ENCODE measurements at regions not wholly inside any gene's neighbourhood (a gene's known extent, or its start where the extent isn't known, plus 50 kb on each side); places are given as distances from the start of the nearest gene placed in this dataset.

DNA sequence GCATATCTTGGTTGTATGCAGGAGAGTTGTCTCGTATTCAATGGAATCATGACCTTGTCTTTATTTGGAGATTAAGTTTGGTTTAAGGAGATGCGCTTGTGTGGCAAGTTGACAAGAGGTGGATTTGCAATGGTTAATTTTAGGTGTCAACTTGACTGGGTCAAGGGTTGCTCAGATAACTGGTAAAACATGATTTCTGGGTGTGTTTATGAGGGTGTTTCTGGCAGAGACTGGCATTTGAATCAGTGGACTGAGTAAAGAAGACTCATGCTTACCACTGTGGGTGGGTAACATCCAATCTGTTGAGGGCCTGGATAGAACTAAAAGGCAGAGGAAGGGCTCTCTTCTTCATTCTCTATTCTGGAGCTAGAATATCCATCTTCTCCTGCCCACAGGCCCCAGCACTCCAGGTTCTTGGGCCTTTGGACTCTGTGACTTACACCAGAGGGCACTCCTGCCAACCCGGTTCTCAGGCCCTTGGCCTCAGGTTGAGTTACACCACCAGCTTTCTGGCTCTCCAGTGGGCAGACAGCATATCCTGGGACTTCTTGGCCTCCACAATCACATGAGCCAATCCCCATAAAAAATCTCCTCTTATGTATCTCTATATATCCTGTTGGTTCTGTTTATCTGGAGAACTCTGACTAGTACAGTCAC is 141.5 kb upstream of the ARID2 start:
- no peaks in the 10 kb centered on the region for H3K36me3 ChIP-seq (ENCODE audit: control insufficient read depth in 2 of 3, insufficient read depth in 3 of 3, low read length in 3 of 3)
- intact Hi-C loops (cut with DNase I), result no loop called here
- no peak overlapping the region for H3K9ac ChIP-seq (ENCODE audit: low read length in 3 of 3)
- no peak for FAIRE-seq
- DNase-seq, result no peak
- H3K9me3 ChIP-seq (ENCODE audit: control insufficient read depth in 2 of 3, insufficient read depth in 1 of 3, low read length in 3 of 3), result no peaks in the 10 kb centered on the region
- no peaks in the 10 kb centered on the region for H3K4me1 ChIP-seq (ENCODE audit: control insufficient read depth in 2 of 3, insufficient read depth in 2 of 3, low read depth in 1 of 3, low read length in 3 of 3)
- no peaks in the 10 kb centered on the region for H3K27me3 ChIP-seq (ENCODE audit: control insufficient read depth, insufficient read depth, low read length)
- TF ChIP-seq, protein P1, sequence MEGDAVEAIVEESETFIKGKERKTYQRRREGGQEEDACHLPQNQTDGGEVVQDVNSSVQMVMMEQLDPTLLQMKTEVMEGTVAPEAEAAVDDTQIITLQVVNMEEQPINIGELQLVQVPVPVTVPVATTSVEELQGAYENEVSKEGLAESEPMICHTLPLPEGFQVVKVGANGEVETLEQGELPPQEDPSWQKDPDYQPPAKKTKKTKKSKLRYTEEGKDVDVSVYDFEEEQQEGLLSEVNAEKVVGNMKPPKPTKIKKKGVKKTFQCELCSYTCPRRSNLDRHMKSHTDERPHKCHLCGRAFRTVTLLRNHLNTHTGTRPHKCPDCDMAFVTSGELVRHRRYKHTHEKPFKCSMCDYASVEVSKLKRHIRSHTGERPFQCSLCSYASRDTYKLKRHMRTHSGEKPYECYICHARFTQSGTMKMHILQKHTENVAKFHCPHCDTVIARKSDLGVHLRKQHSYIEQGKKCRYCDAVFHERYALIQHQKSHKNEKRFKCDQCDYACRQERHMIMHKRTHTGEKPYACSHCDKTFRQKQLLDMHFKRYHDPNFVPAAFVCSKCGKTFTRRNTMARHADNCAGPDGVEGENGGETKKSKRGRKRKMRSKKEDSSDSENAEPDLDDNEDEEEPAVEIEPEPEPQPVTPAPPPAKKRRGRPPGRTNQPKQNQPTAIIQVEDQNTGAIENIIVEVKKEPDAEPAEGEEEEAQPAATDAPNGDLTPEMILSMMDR (IDR thresholded peaks at IDR 0.05; ENCODE audit: borderline replicate concordance, extremely low read depth, insufficient read depth), result no peak
- no peak overlapping the region for H3K4me3 ChIP-seq (ENCODE audit: low read length in 3 of 3)
- no peak overlapping the region for H3K27ac ChIP-seq (ENCODE audit: low read depth in 2 of 2, low read length in 2 of 2)

DNA sequence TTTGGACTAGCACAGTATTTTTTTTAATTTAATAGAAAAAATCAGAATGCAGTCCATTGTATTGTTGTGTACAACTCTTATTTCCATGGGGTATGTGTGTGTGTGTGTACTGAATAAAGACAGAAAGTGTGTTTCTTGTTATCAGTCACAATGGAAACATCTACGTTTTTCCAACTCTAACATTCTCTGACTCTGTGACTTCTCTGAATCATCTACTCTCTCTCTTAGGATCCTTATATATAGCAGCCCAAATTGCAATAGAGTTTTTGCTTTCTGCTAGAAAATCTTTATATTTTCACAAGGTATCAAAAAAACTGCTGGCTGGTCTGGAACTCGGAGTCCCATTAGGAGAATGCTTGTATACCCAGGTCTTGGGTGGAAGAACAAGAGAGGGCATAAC is 138.9 kb upstream of the ARID2 start:
- TF ChIP-seq, protein P1 (IDR thresholded peaks at IDR 0.05; ENCODE audit: borderline replicate concordance, extremely low read depth, insufficient read depth), result no peak
- H3K36me3 ChIP-seq (ENCODE audit: control insufficient read depth in 2 of 3, insufficient read depth in 3 of 3, low read length in 3 of 3), result no peaks in the 10 kb centered on the region
- no peak overlapping the region for H3K4me3 ChIP-seq (ENCODE audit: low read length in 3 of 3)
- FAIRE-seq (no peak), DNase-seq (no peak)
- intact Hi-C loops (cut with DNase I), result no loop called here
- no peak overlapping the region for H3K9ac ChIP-seq (ENCODE audit: low read length in 3 of 3)
- no peaks in the 10 kb centered on the region for H3K4me1 ChIP-seq (ENCODE audit: control insufficient read depth in 2 of 3, insufficient read depth in 2 of 3, low read depth in 1 of 3, low read length in 3 of 3)
- H3K27ac ChIP-seq (ENCODE audit: low read depth in 2 of 2, low read length in 2 of 2), result no peak overlapping the region
- H3K27me3 ChIP-seq (ENCODE audit: control insufficient read depth, insufficient read depth, low read length), result no peaks in the 10 kb centered on the region
- H3K9me3 ChIP-seq (ENCODE audit: control insufficient read depth in 2 of 3, insufficient read depth in 1 of 3, low read length in 3 of 3), result no peaks in the 10 kb centered on the region

DNA sequence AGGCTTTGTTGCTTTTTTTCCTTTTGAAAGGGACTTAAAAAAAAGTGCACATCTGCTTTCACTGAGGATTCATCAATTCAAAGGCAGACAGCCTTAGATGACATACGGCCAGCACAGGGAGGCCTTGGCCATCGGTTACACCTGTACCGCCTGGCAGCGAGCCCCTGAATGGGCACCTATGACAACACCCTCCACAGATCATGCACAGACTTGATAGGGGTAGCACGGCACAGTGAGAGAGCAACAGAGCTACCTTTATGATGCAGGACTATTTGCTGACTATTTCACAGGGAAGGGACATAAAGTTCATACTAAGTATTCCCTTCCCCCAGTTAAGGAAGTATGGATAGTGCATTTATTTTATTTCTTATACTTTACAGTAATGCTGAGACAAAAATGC is 137.9 kb upstream of the ARID2 start:
- TF ChIP-seq, protein P1 (IDR thresholded peaks at IDR 0.05; ENCODE audit: borderline replicate concordance, extremely low read depth, insufficient read depth), result no peak
- DNase-seq (no peak), FAIRE-seq (no peak)
- intact Hi-C loops (cut with DNase I), result no loop called here
- Histone ChIP-seq H3K9ac (ENCODE audit: low read length in 3 of 3) (no peak overlapping the region), H3K4me1 (ENCODE audit: control insufficient read depth in 2 of 3, insufficient read depth in 2 of 3, low read depth in 1 of 3, low read length in 3 of 3) (no peaks in the 10 kb centered on the region), H3K4me3 (ENCODE audit: low read length in 3 of 3) (no peak overlapping the region), H3K27me3 (ENCODE audit: control insufficient read depth, insufficient read depth, low read length) (no peaks in the 10 kb centered on the region), H3K9me3 (ENCODE audit: control insufficient read depth in 2 of 3, insufficient read depth in 1 of 3, low read length in 3 of 3) (no peaks in the 10 kb centered on the region), H3K27ac (ENCODE audit: low read depth in 2 of 2, low read length in 2 of 2) (no peak overlapping the region), H3K36me3 (ENCODE audit: control insufficient read depth in 2 of 3, insufficient read depth in 3 of 3, low read length in 3 of 3) (no peaks in the 10 kb centered on the region)

DNA sequence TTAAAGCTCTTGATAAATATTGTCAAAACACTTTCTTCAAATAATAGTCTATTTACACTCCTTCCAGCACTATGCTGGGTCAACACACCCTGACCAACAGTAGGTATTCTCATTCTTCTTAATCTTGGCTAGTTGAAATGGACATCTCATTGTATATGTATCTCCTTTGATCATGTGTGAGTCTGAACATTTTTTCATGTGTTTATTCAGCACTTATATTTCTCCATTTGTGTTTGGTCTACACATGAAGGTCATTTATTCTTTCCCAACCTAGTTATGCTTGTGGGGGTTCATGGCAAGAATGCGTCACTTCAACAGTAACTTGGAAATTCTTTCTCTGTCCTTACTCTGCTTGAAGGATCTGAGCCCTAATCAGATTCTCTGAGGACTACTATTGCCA is 133.1 kb upstream of the ARID2 start:
- intact Hi-C loops (cut with DNase I), result no loop called here

More for the DNA sequence above, 133.1 kb upstream of the ARID2 start:
- DNase-seq (no peak), FAIRE-seq (no peak)
- Histone ChIP-seq H3K27me3 (ENCODE audit: control insufficient read depth, insufficient read depth, low read length) (no peaks in the 10 kb centered on the region), H3K4me3 (ENCODE audit: low read length in 3 of 3) (no peak overlapping the region), H3K27ac (ENCODE audit: low read depth in 2 of 2, low read length in 2 of 2) (no peak overlapping the region), H3K9ac (ENCODE audit: low read length in 3 of 3) (no peak overlapping the region), H3K36me3 (ENCODE audit: control insufficient read depth in 2 of 3, insufficient read depth in 3 of 3, low read length in 3 of 3) (no peaks in the 10 kb centered on the region), H3K9me3 (ENCODE audit: control insufficient read depth in 2 of 3, insufficient read depth in 1 of 3, low read length in 3 of 3) (no peaks in the 10 kb centered on the region), H3K4me1 (ENCODE audit: control insufficient read depth in 2 of 3, insufficient read depth in 2 of 3, low read depth in 1 of 3, low read length in 3 of 3) (no peaks in the 10 kb centered on the region)
- TF ChIP-seq, protein P1 (IDR thresholded peaks at IDR 0.05; ENCODE audit: borderline replicate concordance, extremely low read depth, insufficient read depth), result no peak
